Spleen (tissue), 11 donors: ENCODE measurements at regions not wholly inside any gene's neighbourhood (a gene's known extent, or its start where the extent isn't known, plus 50 kb on each side); places are given as distances from the start of the nearest gene placed in this dataset.

Source experiments
- DNase-seq: peaks from one replicate; pipeline ENCODE4 v3.0.0-alpha.2; 2020
- H3K27ac ChIP-seq, 8 donors: fragments of 200-600 bp; sonication (generic) in 7 of 8; 1 replicate in 4 of 8; 2 replicates in 4 of 8; pipeline versions ENCODE4 v1.5.0 to v1.8.0; 2016 to 2021; ENCODE audit warnings: inconsistent platforms in 4 of 8, mild to moderate bottlenecking in 4 of 8, moderate library complexity in 1 of 8
- H3K27me3 ChIP-seq, 7 donors: fragments of 200-600 bp; sonication (generic) in 6 of 7; replicated peaks in 1 of 7; 1 replicate in 4 of 7; 2 replicates in 3 of 7; pipeline versions ENCODE4 v1.5.0 to v1.8.0; 2016 to 2021; ENCODE audit warnings: inconsistent platforms in 3 of 7, mild to moderate bottlenecking in 1 of 7
- H3K36me3 ChIP-seq, 6 donors: fragments of 200-600 bp; sonication (generic) in 5 of 6; 1 replicate in 4 of 6; 2 replicates in 2 of 6; pipeline versions ENCODE4 v1.5.0 to v1.8.0; 2016 to 2021; ENCODE audit warnings: inconsistent platforms in 2 of 6
- H3K4me1 ChIP-seq, 6 donors: fragments of 200-600 bp; sonication (generic) in 5 of 6; 1 replicate in 3 of 6; 2 replicates in 3 of 6; pipeline versions ENCODE4 v1.5.0 to v1.8.0; 2016 to 2021; ENCODE audit warnings: inconsistent platforms in 3 of 6
- H3K4me3 ChIP-seq, 8 donors: fragments of 200-600 bp; sonication (generic) in 7 of 8; 1 replicate in 4 of 8; 2 replicates in 4 of 8; pipeline versions ENCODE4 v1.5.0 to v1.8.0; 2016 to 2021; ENCODE audit warnings: inconsistent platforms in 4 of 8, mild to moderate bottlenecking in 4 of 8, moderate library complexity in 2 of 8
- H3K9me3 ChIP-seq, 8 donors: fragments of 200-600 bp; sonication (generic) in 7 of 8; 1 replicate in 4 of 8; 2 replicates in 4 of 8; pipeline versions ENCODE4 v1.5.0 to v1.8.0; 2016 to 2021; ENCODE audit warnings: inconsistent platforms in 4 of 8
- CTCF ChIP-seq, 11 experiments: fragments of 200-600 bp in 7 of 11; fragments of 450-650 bp in 4 of 11; sonication (generic) in 4 of 11; IDR thresholded peaks in 8 of 11; conservative IDR thresholded peaks in 3 of 11; 1 replicate in 7 of 11; 2 replicates in 4 of 11; pipeline versions ENCODE4 v1.4.0 to v1.8.0; 2016 to 2021; ENCODE audit warnings: antibody characterized with exemption in 11 of 11, inconsistent platforms in 4 of 11, mild to moderate bottlenecking in 1 of 11
- POLR2A ChIP-seq, 3 donors: fragments of 450-650 bp; IDR thresholded peaks; one replicate each; pipeline ENCODE4 v1.5.1; 2017; ENCODE audit warnings: antibody characterized with exemption in 3 of 3, mild to moderate bottlenecking in 1 of 3
- POLR2AphosphoS5 ChIP-seq, 3 donors: sonication (generic); formaldehyde crosslinking; IDR thresholded peaks; one replicate each; pipeline ENCODE4 v1.5.1; 2017; ENCODE audit warnings: antibody characterized with exemption in 3 of 3
- WGBS, 5 donors: extraction: QIAGEN DNeasy Blood & Tissue Kit in 3 of 5; methylation state at CpG; one replicate each; pipeline versions ENCODE4 v1.1.5 to v1.1.7; 2013 to 2018; 5-methylcytosine and 5-hydroxymethylcytosine counted together
- intact Hi-C: fragments of 100-400 bp; cut with DNase I; formaldehyde crosslinking; loops from one replicate; pipeline ENCODE4 v1.15.0; 2023; ENCODE audit warnings: low total_unique reads
- donor health status: healthy with polysubstance abuse.
- donor health status: DM: no; HTN: no; CAD: no; lungs with moderate emphysema.
- donor health status: DM: no; HTN: no; CAD: no.
- donor health status: Bipolar disorder and iron deficiency.
- donor health status: healthy.
- donor health status: DM: no; HTN: no; CAD: no.
- donor health status: DM: yes; HTN: yes; CAD: no.

- no peaks in the 10 kb centered on the region for H3K36me3 ChIP-seq
- no peak overlapping the region for H3K4me3 ChIP-seq
- H3K4me1 ChIP-seq = no peaks in the 10 kb centered on the region
- no peak for DNase-seq
- 11 to 29% (median 14%) methylated on average over 5 of the region's 5 CpGs for WGBS, 5 donors
- no peaks in the 10 kb centered on the region for H3K27me3 ChIP-seq
- no peak for TF ChIP-seq POLR2AphosphoS5 (IDR thresholded peaks at IDR 0.05)
- TF ChIP-seq CTCF (IDR thresholded peaks at IDR 0.05 in 8 of 11, conservative IDR thresholded peaks at IDR 0.05 in 3 of 11) = no peak
- TF ChIP-seq POLR2A (IDR thresholded peaks at IDR 0.05) = no peak
- H3K9me3 ChIP-seq = no peaks in the 10 kb centered on the region
- intact Hi-C loops = no loop called here
- no peak overlapping the region for H3K27ac ChIP-seq
These were observed 409.1 kb upstream of the ATP11B start for GRCh38 chr3:182384221-182384620.

GRCh38 chr3:182385356-182385755 lies 407.9 kb upstream of the ATP11B start:
- no peaks in the 10 kb centered on the region for H3K36me3 ChIP-seq
- H3K4me1 ChIP-seq = no peaks in the 10 kb centered on the region
- H3K4me3 ChIP-seq = no peak overlapping the region
- WGBS, 5 donors = 64 to 83% (median 72%) methylated on average over 2 of the region's 2 CpGs
- TF ChIP-seq POLR2AphosphoS5 (IDR thresholded peaks at IDR 0.05) = no peak
- no peak for TF ChIP-seq POLR2A (IDR thresholded peaks at IDR 0.05)
- no peak for TF ChIP-seq CTCF (IDR thresholded peaks at IDR 0.05 in 8 of 11, conservative IDR thresholded peaks at IDR 0.05 in 3 of 11)
- no peaks in the 10 kb centered on the region for H3K27me3 ChIP-seq
- H3K27ac ChIP-seq = no peak overlapping the region
- DNase-seq = no peak
- intact Hi-C loops = no loop called here
- H3K9me3 ChIP-seq = no peaks in the 10 kb centered on the region

GRCh38 chr3:182388506-182388905 lies 404.8 kb upstream of the ATP11B start:
- no peaks in the 10 kb centered on the region for H3K36me3 ChIP-seq
- H3K27me3 ChIP-seq = peaks cover 0 to 4% (median 0%) of the 10 kb centered on the region in 7 donors
- intact Hi-C loops = no loop called here
- no peak overlapping the region for H3K27ac ChIP-seq
- no peaks in the 10 kb centered on the region for H3K4me1 ChIP-seq
- H3K4me3 ChIP-seq = no peak overlapping the region
- WGBS, 5 donors = 59 to 87% (median 73%) methylated on average over 1 of the region's 1 CpG
- H3K9me3 ChIP-seq = no peaks in the 10 kb centered on the region
- TF ChIP-seq POLR2AphosphoS5 (IDR thresholded peaks at IDR 0.05) = no peak
- TF ChIP-seq CTCF (IDR thresholded peaks at IDR 0.05 in 8 of 11, conservative IDR thresholded peaks at IDR 0.05 in 3 of 11) = no peak
- TF ChIP-seq POLR2A (IDR thresholded peaks at IDR 0.05) = no peak
- DNase-seq = no peak

DNA sequence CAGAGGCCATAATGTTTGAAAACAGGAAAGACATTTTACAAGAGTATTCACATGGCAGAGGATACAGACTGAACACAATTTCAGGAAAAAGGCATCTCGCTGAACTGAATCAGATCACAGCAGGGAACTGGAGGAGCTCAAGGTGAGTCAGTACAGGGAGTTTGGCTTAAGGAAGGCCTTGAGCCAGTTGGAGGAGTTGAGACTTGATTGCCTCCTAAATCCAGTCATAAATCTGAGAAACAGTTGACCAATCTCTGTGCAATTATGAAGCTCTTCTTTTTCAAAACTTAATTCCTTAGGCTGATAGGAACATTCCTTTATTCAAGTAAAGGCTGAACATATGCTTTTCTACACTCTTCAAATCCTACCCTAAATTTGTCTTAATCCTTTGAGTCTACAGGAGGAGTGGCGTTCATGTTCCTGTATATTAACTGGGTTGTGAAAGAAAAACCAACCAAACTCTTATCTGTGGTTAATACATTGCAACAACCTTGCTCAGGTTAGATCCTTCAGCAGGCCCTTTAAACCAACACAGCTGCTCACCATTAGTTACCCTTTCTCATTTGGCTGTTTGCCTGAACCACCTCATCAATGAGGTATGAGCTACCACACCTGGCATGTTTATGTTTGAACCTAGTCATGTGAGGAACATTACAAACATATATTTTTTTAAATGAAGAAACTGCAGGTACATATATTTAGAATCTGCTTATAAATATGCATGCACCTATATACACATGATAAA lies 404.1 kb upstream of the ATP11B start:
- WGBS, 5 donors = 76 to 87% (median 78%) methylated on average over 2 of the region's 2 CpGs
- H3K27me3 ChIP-seq = peaks cover 0 to 4% (median 0%) of the 10 kb centered on the region in 7 donors
- H3K4me3 ChIP-seq = no peak overlapping the region
- intact Hi-C loops = no loop called here
- DNase-seq = no peak
- no peaks in the 10 kb centered on the region for H3K4me1 ChIP-seq
- TF ChIP-seq CTCF (IDR thresholded peaks at IDR 0.05 in 8 of 11, conservative IDR thresholded peaks at IDR 0.05 in 3 of 11) = no peak
- no peak for TF ChIP-seq POLR2AphosphoS5 (IDR thresholded peaks at IDR 0.05)
- no peak for TF ChIP-seq POLR2A (IDR thresholded peaks at IDR 0.05)
- H3K9me3 ChIP-seq = no peaks in the 10 kb centered on the region
- H3K36me3 ChIP-seq = no peaks in the 10 kb centered on the region
- no peak overlapping the region for H3K27ac ChIP-seq
